ENCODE measurements at regions not wholly inside any gene's neighbourhood (a gene's known extent, or its start where the extent isn't known, plus 50 kb on each side); places are given as distances from the start of the nearest gene placed in this dataset.

DNA sequence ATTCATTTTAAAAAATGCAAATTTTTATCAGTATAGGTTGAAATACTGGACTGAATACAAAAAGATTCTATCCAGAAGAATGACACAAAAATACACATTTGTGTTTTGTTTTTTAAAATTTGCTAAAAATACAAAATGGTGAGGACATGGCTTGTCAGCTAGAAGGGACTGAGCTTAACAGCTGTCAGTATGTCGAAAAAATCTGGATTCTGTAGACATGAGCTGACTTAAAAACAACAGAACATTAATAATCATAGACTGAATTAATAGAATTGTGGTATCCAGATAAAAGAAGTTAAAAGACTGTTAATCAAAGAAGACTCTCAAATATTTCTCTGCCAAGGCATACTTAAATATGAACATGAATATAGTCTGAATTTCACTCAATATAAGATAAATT lies 244.9 kb upstream of the CBLB start:
- no peak overlapping the region for H3K27ac ChIP-seq (replicated peaks)
- no peak for DNase-seq (ENCODE audit: low read depth in 1 of 2, low spot score in 1 of 2)
- TF ChIP-seq POLR2AphosphoS5 (IDR thresholded peaks at IDR 0.05; ENCODE audit: low read depth) (no peak), CTCF (IDR thresholded peaks at IDR 0.05; ENCODE audit: insufficient read depth, low read length) (no peak), REST (IDR thresholded peaks at IDR 0.05; ENCODE audit: insufficient replicate concordance, low read depth) (no peak), GABPA (IDR thresholded peaks at IDR 0.05; ENCODE audit: low read depth) (no peak), SPI1 (IDR thresholded peaks at IDR 0.05; ENCODE audit: borderline replicate concordance, low read depth) (no peak)
- no peaks in the 10 kb centered on the region for H3K27me3 ChIP-seq (ENCODE audit: insufficient read depth, poor library complexity, severe bottlenecking)
- no peak overlapping the region for H3K4me3 ChIP-seq (replicated peaks; ENCODE audit: insufficient read depth, low read length)

GRCh38 chr3:106114220-106114619 lies 245.4 kb upstream of the CBLB start:
- DNase-seq (ENCODE audit: low read depth in 1 of 2, low spot score in 1 of 2) = no peak

GRCh38 chr3:106114848-106115247 lies 246.0 kb upstream of the CBLB start:
- no peak for TF ChIP-seq POLR2AphosphoS5 (IDR thresholded peaks at IDR 0.05; ENCODE audit: low read depth)
- TF ChIP-seq SPI1 (IDR thresholded peaks at IDR 0.05; ENCODE audit: borderline replicate concordance, low read depth) = no peak
- no peak for TF ChIP-seq REST (IDR thresholded peaks at IDR 0.05; ENCODE audit: insufficient replicate concordance, low read depth)
- TF ChIP-seq GABPA (IDR thresholded peaks at IDR 0.05; ENCODE audit: low read depth) = no peak
- TF ChIP-seq CTCF (IDR thresholded peaks at IDR 0.05; ENCODE audit: insufficient read depth, low read length) = no peak
- no peak for DNase-seq (ENCODE audit: low read depth in 1 of 2, low spot score in 1 of 2)
- H3K27ac ChIP-seq (replicated peaks) = no peak overlapping the region

More at GRCh38 chr3:106114220-106114619, 245.4 kb upstream of the CBLB start:
- H3K27me3 ChIP-seq (ENCODE audit: insufficient read depth, poor library complexity, severe bottlenecking) = no peaks in the 10 kb centered on the region
- H3K27ac ChIP-seq (replicated peaks) = no peak overlapping the region
- no peak overlapping the region for H3K4me3 ChIP-seq (replicated peaks; ENCODE audit: insufficient read depth, low read length)
- TF ChIP-seq SPI1 (IDR thresholded peaks at IDR 0.05; ENCODE audit: borderline replicate concordance, low read depth) (no peak), REST (IDR thresholded peaks at IDR 0.05; ENCODE audit: insufficient replicate concordance, low read depth) (no peak), POLR2AphosphoS5 (IDR thresholded peaks at IDR 0.05; ENCODE audit: low read depth) (no peak)

More at GRCh38 chr3:106114848-106115247, 246.0 kb upstream of the CBLB start:
- no peaks in the 10 kb centered on the region for H3K27me3 ChIP-seq (ENCODE audit: insufficient read depth, poor library complexity, severe bottlenecking)
- H3K4me3 ChIP-seq (replicated peaks; ENCODE audit: insufficient read depth, low read length) = no peak overlapping the region

All from HL-60 (cell line).